GM23338 (cell line): ENCODE measurements at regions not wholly inside any gene's neighbourhood (a gene's known extent, or its start where the extent isn't known, plus 50 kb on each side); places are given as distances from the start of the nearest gene placed in this dataset.

Experiments used
- ATAC-seq: fragments of 200-7000 bp; cut with Tn5 transposase; 3 replicates; pipeline ENCODE4 v1.9.1; 2020
- DNase-seq: peaks from one replicate; pipeline ENCODE4 v3.0.0-alpha.2; 2015; ENCODE audit warnings: low spot score
- H2AFZ ChIP-seq: fragments of 200-600 bp; sonication (generic); 2 replicates; pipeline ENCODE4 v1.8.0; 2016; ENCODE audit warnings: antibody characterized with exemption, mild to moderate bottlenecking, moderate library complexity
- H3F3A ChIP-seq: fragments of 200-600 bp; sonication (generic); replicated peaks from 2 replicates; pipeline ENCODE4 v1.8.0; 2017; ENCODE audit warnings: antibody characterized with exemption, mixed run types, low read depth
- H3K27ac ChIP-seq: fragments of 200-600 bp; sonication (generic); 2 replicates; pipeline ENCODE4 v1.6.1; 2016; ENCODE audit warnings: low read depth
- H3K27me3 ChIP-seq: fragments of 200-600 bp; sonication (generic); 2 replicates; pipeline ENCODE4 v1.8.0; 2016; ENCODE audit warnings: mild to moderate bottlenecking, mixed run types, moderate library complexity; ENCODE audit not compliant: insufficient read depth
- H3K36me3 ChIP-seq: fragments of 200-600 bp; sonication (generic); 2 replicates; pipeline ENCODE4 v1.8.0; 2016; ENCODE audit warnings: mild to moderate bottlenecking; ENCODE audit not compliant: insufficient read depth
- H3K4me1 ChIP-seq: fragments of 200-600 bp; sonication (generic); 2 replicates; pipeline ENCODE4 v1.8.0; 2016; ENCODE audit warnings: mild to moderate bottlenecking, moderate library complexity; ENCODE audit not compliant: insufficient read depth
- H3K4me2 ChIP-seq: fragments of 200-600 bp; sonication (generic); 2 replicates; pipeline ENCODE4 v1.7.1; 2017; ENCODE audit warnings: mixed run types
- H3K4me3 ChIP-seq: fragments of 200-600 bp; sonication (generic); 2 replicates; pipeline ENCODE4 v1.6.1; 2016; ENCODE audit warnings: mixed run types
- H3K79me2 ChIP-seq: fragments of 200-600 bp; sonication (generic); replicated peaks from 2 replicates; pipeline ENCODE4 v1.8.0; 2017; ENCODE audit warnings: mild to moderate bottlenecking; ENCODE audit not compliant: insufficient read depth
- H3K9me2 ChIP-seq: fragments of 200-600 bp; sonication (generic); 2 replicates; pipeline ENCODE4 v1.8.0; 2017; ENCODE audit not compliant: insufficient read depth
- H4K20me1 ChIP-seq: fragments of 200-600 bp; sonication (generic); replicated peaks from 2 replicates; pipeline ENCODE4 v1.8.0; 2017; ENCODE audit warnings: mild to moderate bottlenecking; ENCODE audit not compliant: insufficient read depth
- H3K27ac Mint-ChIP-seq: 2 replicates; pipeline ENCODE4 v1.8.0; 2020; ENCODE audit warnings: inconsistent platforms, mild to moderate bottlenecking, moderate library complexity, mixed read lengths
- H3K27me3 Mint-ChIP-seq: 3 replicates; pipeline ENCODE4 v1.8.0; 2022; ENCODE audit warnings: low read depth, mild to moderate bottlenecking, moderate library complexity, mixed read lengths, inconsistent platforms; ENCODE audit not compliant: insufficient read depth, poor library complexity
- H3K36me3 Mint-ChIP-seq: 3 replicates; pipeline ENCODE4 v1.8.0; 2021; ENCODE audit warnings: low read depth, mild to moderate bottlenecking, inconsistent platforms, moderate library complexity, mixed read lengths
- H3K4me1 Mint-ChIP-seq: 3 replicates; pipeline ENCODE4 v1.8.0; 2020; ENCODE audit warnings: mild to moderate bottlenecking, inconsistent platforms, mixed read lengths
- H3K4me3 Mint-ChIP-seq: 3 replicates; pipeline ENCODE4 v1.8.0; 2021; ENCODE audit warnings: moderate library complexity, mild to moderate bottlenecking, inconsistent platforms, mixed read lengths
- H3K9me3 Mint-ChIP-seq: 3 replicates; pipeline ENCODE4 v1.8.0; 2020; ENCODE audit warnings: moderate library complexity, mild to moderate bottlenecking, inconsistent platforms, mixed read lengths
- CREB1 ChIP-seq: fragments of 250-450 bp; sonication (Bioruptor Pico); IDR thresholded peaks from 2 replicates; pipeline ENCODE4 v1.5.0; 2020; ENCODE audit warnings: low read depth, mild to moderate bottlenecking, moderate library complexity
- CTCF ChIP-seq, 2 experiments: fragments of 200-600 bp in 1 of 2; sonication (generic) in 1 of 2; conservative IDR thresholded peaks; 2 replicates each; pipeline versions ENCODE4 v1.5.1 to v1.6.1; 2016 to 2017; ENCODE audit warnings: antibody characterized with exemption in 2 of 2, low read depth in 2 of 2, mild to moderate bottlenecking in 2 of 2, moderate library complexity in 1 of 2
- EZH2 ChIP-seq: fragments of 200-600 bp; sonication (generic); IDR thresholded peaks from one replicate; pipeline ENCODE4 v1.8.0; 2017; ENCODE audit warnings: antibody characterized with exemption, mild to moderate bottlenecking, low read depth; ENCODE audit not compliant: unreplicated experiment
- NANOG ChIP-seq: IDR thresholded peaks from 2 replicates; pipeline ENCODE4 v1.6.1; 2016; ENCODE audit warnings: antibody characterized with exemption, borderline replicate concordance
- POLR2AphosphoS5 ChIP-seq: IDR thresholded peaks from 2 replicates; pipeline ENCODE4 v1.6.1; 2016; ENCODE audit warnings: antibody characterized with exemption, low read depth
- ZNF114 ChIP-seq: fragments of 250-450 bp; sonication (Bioruptor Pico); IDR thresholded peaks from 2 replicates; pipeline ENCODE4 v1.5.0; 2020; ENCODE audit warnings: mild to moderate bottlenecking, moderate library complexity
- ZNF331 ChIP-seq: fragments of 250-450 bp; sonication (Bioruptor Pico); IDR thresholded peaks from 2 replicates; pipeline ENCODE4 v1.5.0; 2020; ENCODE audit warnings: low read depth, mild to moderate bottlenecking, moderate library complexity
- ZNF462 ChIP-seq: fragments of 250-450 bp; sonication (Bioruptor Pico); IDR thresholded peaks from 2 replicates; pipeline ENCODE4 v1.5.0; 2020; ENCODE audit warnings: mild to moderate bottlenecking, moderate library complexity

GRCh38 chr4:124879195-124879594, 166.7 kb upstream of the ANKRD50 start (continued):
- TF ChIP-seq CTCF (conservative IDR thresholded peaks at IDR 0.05; ENCODE audit: low read depth in 2 of 2) (no peak), ZNF331 (CRISPR knock-in tag) (no peak), EZH2 (no peak)

GRCh38 chr4:124874172-124874450, 161.6 kb upstream of the ANKRD50 start:
- no peaks in the 10 kb centered on the region for H3K27me3 ChIP-seq
- Mint-ChIP-seq H3K27ac (peak overlapping the region; percentile 91), H3K27me3 (peaks cover 6% of the 10 kb centered on the region), H3K4me1 (peaks cover 29% of the 10 kb centered on the region), H3K9me3 (peaks cover 9% of the 10 kb centered on the region), H3K36me3 (peaks cover 19% of the 10 kb centered on the region), H3K4me3 (peak overlapping the region; percentile 41)
- no peaks in the 10 kb centered on the region for H3K36me3 ChIP-seq
- TF ChIP-seq ZNF114 (no peak), CREB1 (CRISPR knock-in tag) (no peak)
- DNase-seq = no peak
- peak overlapping the region; percentile 23; the same call in 1 of the 2 replicates for H3K27ac ChIP-seq
- H3K79me2 ChIP-seq = no peaks in the 10 kb centered on the region
- no peaks in the 10 kb centered on the region for H3F3A ChIP-seq
- H3K9me2 ChIP-seq = no peaks in the 10 kb centered on the region; the same call in 1 of the 2 replicates
- no peak overlapping the region for H3K4me3 ChIP-seq
- no peak for ATAC-seq
- H3K4me2 ChIP-seq = 0 out of 2 replicates have a peak overlapping the region, but pooled peaks have one; percentile 3
- no peaks in the 10 kb centered on the region for H4K20me1 ChIP-seq
- H3K4me1 ChIP-seq = peaks cover 25% of the 10 kb centered on the region
- no peak overlapping the region for H2AFZ ChIP-seq

- no peaks in the 10 kb centered on the region for H3K36me3 ChIP-seq
- H3K4me3 ChIP-seq = no peak overlapping the region
- H3K27me3 Mint-ChIP-seq = peaks cover 6% of the 10 kb centered on the region
- H3F3A ChIP-seq = no peaks in the 10 kb centered on the region
- peak; percentile 82 for DNase-seq
- no peak overlapping the region for H2AFZ ChIP-seq
- peak overlapping the region; percentile 41 for H3K4me3 Mint-ChIP-seq
- peaks cover 29% of the 10 kb centered on the region for H3K4me1 Mint-ChIP-seq
- TF ChIP-seq ZNF462 (CRISPR knock-in tag) (peak; percentile 3; the same call in 1 of the 2 replicates), ZNF114 (no peak), EZH2 (no peak), CTCF (conservative IDR thresholded peaks at IDR 0.05; ENCODE audit: low read depth in 2 of 2) (no peak), NANOG (peak; percentile 41; the same call in 1 of the 2 replicates), POLR2AphosphoS5 (no peak)
- peaks cover 25% of the 10 kb centered on the region for H3K4me1 ChIP-seq
- no peaks in the 10 kb centered on the region; the same call in 1 of the 2 replicates for H3K9me2 ChIP-seq
- H3K9me3 Mint-ChIP-seq = peaks cover 9% of the 10 kb centered on the region
- peaks cover 19% of the 10 kb centered on the region for H3K36me3 Mint-ChIP-seq
- H3K79me2 ChIP-seq = no peaks in the 10 kb centered on the region
- H4K20me1 ChIP-seq = no peaks in the 10 kb centered on the region
- H3K27ac ChIP-seq = peak overlapping the region; percentile 28; the same call in 1 of the 2 replicates
- H3K27me3 ChIP-seq = no peaks in the 10 kb centered on the region
- H3K4me2 ChIP-seq = peak overlapping the region; percentile 7; the same call in 1 of the 2 replicates
- peak; percentile 95 for ATAC-seq
- peak overlapping the region; percentile 91 for H3K27ac Mint-ChIP-seq
Measured at GRCh38 chr4:124873361-124874171, 161.0 kb upstream of the ANKRD50 start.
